Ishikawa (cell line): ENCODE measurements at regions not wholly inside any gene's neighbourhood (a gene's known extent, or its start where the extent isn't known, plus 50 kb on each side); places are given as distances from the start of the nearest gene placed in this dataset.

Experiments
- CEBPB ChIP-seq: IDR thresholded peaks from 2 replicates; pipeline ENCODE4 v1.6.1; 2012
- CREB1 ChIP-seq: IDR thresholded peaks from 2 replicates; pipeline ENCODE4 v1.6.1; 2012; ENCODE audit warnings: low read depth
- EGR1 ChIP-seq: IDR thresholded peaks from 2 replicates; pipeline ENCODE4 v1.6.1; 2012
- EP300 ChIP-seq: IDR thresholded peaks from 2 replicates; pipeline ENCODE4 v1.6.1; 2012; ENCODE audit warnings: borderline replicate concordance
- FOXM1 ChIP-seq: IDR thresholded peaks from 2 replicates; pipeline ENCODE4 v1.6.1; 2012; ENCODE audit warnings: low read depth, borderline replicate concordance
- NFIC ChIP-seq: IDR thresholded peaks from 2 replicates; pipeline ENCODE4 v1.6.1; 2012
- RAD21 ChIP-seq: IDR thresholded peaks from 2 replicates; pipeline ENCODE4 v1.6.1; 2012; ENCODE audit warnings: low read depth
- TAF1 ChIP-seq: IDR thresholded peaks from 2 replicates; pipeline ENCODE4 v1.6.1; 2012; ENCODE audit warnings: low read depth, mild to moderate bottlenecking
- TCF12 ChIP-seq: IDR thresholded peaks from 2 replicates; pipeline ENCODE4 v1.6.1; 2012; ENCODE audit warnings: low read depth
- TEAD4 ChIP-seq: IDR thresholded peaks from 2 replicates; pipeline ENCODE4 v1.6.1; 2012
- YY1 ChIP-seq: IDR thresholded peaks from 2 replicates; pipeline ENCODE4 v1.6.1; 2012; ENCODE audit warnings: low read depth
- ZBTB7A ChIP-seq: IDR thresholded peaks from 2 replicates; pipeline ENCODE4 v1.6.1; 2012; ENCODE audit warnings: low read depth
- TF ChIP-seq, protein P1 (sequence below): IDR thresholded peaks from 2 replicates; pipeline ENCODE4 v1.6.1; 2012
- TF ChIP-seq, protein P2 (sequence below): IDR thresholded peaks from 2 replicates; pipeline ENCODE4 v1.6.1; 2012; ENCODE audit warnings: low read depth, mild to moderate bottlenecking
- TF ChIP-seq, protein P3 (sequence below): IDR thresholded peaks from 2 replicates; pipeline ENCODE4 v1.6.1; 2012

GRCh38 chr1:60988891-60989290 is 93.5 kb upstream of the NFIA start:
- TF ChIP-seq FOXM1 (no peak), EGR1 (no peak), CREB1 (no peak), CEBPB (no peak), RAD21 (no peak), TEAD4 (no peak), ZBTB7A (no peak), YY1 (no peak), TAF1 (no peak), NFIC (no peak), TCF12 (no peak)
- TF ChIP-seq, protein P1, sequence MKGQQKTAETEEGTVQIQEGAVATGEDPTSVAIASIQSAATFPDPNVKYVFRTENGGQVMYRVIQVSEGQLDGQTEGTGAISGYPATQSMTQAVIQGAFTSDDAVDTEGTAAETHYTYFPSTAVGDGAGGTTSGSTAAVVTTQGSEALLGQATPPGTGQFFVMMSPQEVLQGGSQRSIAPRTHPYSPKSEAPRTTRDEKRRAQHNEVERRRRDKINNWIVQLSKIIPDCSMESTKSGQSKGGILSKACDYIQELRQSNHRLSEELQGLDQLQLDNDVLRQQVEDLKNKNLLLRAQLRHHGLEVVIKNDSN, result no peak
- TF ChIP-seq, protein P2, sequence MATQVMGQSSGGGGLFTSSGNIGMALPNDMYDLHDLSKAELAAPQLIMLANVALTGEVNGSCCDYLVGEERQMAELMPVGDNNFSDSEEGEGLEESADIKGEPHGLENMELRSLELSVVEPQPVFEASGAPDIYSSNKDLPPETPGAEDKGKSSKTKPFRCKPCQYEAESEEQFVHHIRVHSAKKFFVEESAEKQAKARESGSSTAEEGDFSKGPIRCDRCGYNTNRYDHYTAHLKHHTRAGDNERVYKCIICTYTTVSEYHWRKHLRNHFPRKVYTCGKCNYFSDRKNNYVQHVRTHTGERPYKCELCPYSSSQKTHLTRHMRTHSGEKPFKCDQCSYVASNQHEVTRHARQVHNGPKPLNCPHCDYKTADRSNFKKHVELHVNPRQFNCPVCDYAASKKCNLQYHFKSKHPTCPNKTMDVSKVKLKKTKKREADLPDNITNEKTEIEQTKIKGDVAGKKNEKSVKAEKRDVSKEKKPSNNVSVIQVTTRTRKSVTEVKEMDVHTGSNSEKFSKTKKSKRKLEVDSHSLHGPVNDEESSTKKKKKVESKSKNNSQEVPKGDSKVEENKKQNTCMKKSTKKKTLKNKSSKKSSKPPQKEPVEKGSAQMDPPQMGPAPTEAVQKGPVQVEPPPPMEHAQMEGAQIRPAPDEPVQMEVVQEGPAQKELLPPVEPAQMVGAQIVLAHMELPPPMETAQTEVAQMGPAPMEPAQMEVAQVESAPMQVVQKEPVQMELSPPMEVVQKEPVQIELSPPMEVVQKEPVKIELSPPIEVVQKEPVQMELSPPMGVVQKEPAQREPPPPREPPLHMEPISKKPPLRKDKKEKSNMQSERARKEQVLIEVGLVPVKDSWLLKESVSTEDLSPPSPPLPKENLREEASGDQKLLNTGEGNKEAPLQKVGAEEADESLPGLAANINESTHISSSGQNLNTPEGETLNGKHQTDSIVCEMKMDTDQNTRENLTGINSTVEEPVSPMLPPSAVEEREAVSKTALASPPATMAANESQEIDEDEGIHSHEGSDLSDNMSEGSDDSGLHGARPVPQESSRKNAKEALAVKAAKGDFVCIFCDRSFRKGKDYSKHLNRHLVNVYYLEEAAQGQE, result no peak
- TF ChIP-seq, protein P3, sequence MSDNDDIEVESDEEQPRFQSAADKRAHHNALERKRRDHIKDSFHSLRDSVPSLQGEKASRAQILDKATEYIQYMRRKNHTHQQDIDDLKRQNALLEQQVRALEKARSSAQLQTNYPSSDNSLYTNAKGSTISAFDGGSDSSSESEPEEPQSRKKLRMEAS, result no peak

- TF ChIP-seq NFIC, result no peak
- TF ChIP-seq, protein P1, result no peak
- TF ChIP-seq TAF1, result no peak
- TF ChIP-seq, protein P3, result no peak
- no peak for TF ChIP-seq EP300
- no peak for TF ChIP-seq TEAD4
- TF ChIP-seq EGR1, result no peak
Measured at GRCh38 chr1:60987904-60988303, 94.5 kb upstream of the NFIA start.

DNA sequence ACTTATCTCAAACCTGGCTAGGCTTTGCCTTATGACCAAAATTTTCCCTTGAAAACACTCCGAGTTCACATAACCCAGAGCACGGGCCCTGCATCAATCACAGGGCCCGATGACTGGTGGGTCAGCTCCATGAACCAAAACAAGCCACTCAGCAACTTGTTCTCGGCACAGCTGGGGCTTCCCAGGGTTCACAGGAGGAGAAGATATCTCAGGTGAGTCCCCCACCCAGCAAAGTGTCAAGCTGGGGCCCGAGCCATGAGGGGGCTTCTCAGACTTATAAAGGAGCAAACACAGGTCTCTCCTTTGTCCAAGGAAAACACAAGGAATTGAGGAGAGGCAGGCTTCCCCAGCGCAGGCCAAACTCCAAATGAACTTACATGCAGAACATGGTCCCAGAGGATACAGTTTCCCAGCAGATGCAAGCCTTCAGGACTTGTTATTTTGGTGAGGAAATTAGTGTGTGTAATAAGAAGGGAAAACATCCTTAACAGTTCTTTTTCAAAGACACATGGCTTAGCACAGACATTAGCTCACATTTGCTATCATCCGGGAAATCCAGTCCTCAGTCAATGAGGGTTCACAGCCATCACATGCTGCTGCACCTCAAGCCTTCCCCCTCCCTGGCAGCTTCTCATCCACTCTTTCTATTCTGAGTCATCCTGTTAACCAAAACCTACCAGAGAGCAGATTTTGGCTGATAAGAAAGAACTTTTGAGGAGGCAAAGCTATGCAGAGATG is 98.1 kb upstream of the NFIA start:
- TF ChIP-seq TCF12 (no peak), RAD21 (no peak)

DNA sequence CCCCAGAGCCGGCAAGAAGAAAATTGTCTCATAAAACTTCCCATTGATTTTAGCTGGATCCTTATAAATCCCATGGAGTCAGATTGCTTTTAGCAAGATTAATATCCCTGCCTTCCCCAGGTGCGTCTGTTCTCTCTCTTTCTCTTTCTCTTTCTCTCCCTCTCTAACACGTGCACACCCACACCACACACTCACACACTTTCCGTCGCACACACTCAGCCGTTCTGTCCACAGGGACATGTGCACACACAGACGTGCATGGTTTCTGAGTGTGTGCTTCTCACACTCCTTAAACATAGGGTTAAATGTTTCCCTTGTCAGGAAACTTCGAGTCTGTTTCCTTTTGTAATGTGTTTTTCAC is 98.7 kb upstream of the NFIA start:
- no peak for TF ChIP-seq NFIC
- no peak for TF ChIP-seq ZBTB7A
- TF ChIP-seq CREB1, result no peak

DNA sequence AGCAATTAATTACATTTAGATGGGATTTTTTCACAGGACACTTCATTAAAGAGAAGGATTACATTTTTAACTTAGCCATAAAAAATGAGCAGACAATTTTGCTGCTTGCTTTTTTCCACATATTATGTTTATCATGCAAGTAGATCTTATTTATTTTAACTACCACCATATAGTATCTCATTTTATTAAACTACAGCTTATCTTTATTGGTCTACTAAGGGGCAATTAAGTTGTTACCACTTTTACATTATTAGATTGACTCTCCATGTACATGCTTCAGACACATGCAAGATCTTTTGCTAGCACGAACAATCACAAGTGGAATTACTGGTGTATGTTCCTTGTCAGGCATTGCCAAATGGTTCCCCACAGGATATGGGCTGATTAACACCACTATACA is 99.8 kb upstream of the NFIA start:
- TF ChIP-seq CEBPB, result no peak
- no peak for TF ChIP-seq ZBTB7A
- TF ChIP-seq, protein P1, result no peak
- TF ChIP-seq FOXM1, result no peak
- TF ChIP-seq, protein P2, result no peak
- no peak for TF ChIP-seq RAD21
- TF ChIP-seq YY1, result no peak
- TF ChIP-seq, protein P3, result no peak
- TF ChIP-seq TCF12, result no peak
- no peak for TF ChIP-seq TEAD4
- TF ChIP-seq EP300, result no peak
- no peak for TF ChIP-seq TAF1
- TF ChIP-seq CREB1, result no peak
- no peak for TF ChIP-seq NFIC
- TF ChIP-seq EGR1, result no peak

DNA sequence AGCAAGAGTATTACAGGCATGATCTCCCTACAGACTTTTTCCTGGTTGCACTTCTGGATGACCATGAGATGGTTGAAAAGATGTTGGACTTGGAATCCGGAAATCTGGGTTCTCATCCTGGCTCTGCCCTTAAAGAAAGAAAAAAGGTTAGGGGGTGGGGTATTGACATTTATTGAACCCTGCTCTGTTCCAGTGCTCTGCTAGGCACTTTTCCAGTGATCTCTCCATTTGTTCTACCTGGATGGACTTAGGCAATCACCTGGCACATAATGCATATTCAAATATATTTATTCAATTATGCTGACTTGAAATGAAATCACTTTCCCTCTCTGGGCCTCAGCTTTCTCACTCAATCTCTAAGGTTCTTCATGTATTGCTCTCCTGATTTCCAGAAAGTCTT is 101.0 kb upstream of the NFIA start:
- TF ChIP-seq FOXM1, result no peak
- no peak for TF ChIP-seq YY1
- TF ChIP-seq, protein P3, result no peak
- no peak for TF ChIP-seq RAD21
- TF ChIP-seq EGR1, result no peak
- no peak for TF ChIP-seq CREB1
- TF ChIP-seq TEAD4, result no peak
- TF ChIP-seq TCF12, result no peak
- no peak for TF ChIP-seq NFIC
- TF ChIP-seq EP300, result no peak
- no peak for TF ChIP-seq TAF1
- no peak for TF ChIP-seq CEBPB
- TF ChIP-seq, protein P2, result no peak
